ENCODE measurements at regions not wholly inside any gene's neighbourhood (a gene's known extent, or its start where the extent isn't known, plus 50 kb on each side); places are given as distances from the start of the nearest gene placed in this dataset.
"Not testable (repeated sequence)": the region's sequence is repeated elsewhere in the genome, so short reads cannot be mapped to it uniquely, and the experiment has no call there.

- no peak for DNase-seq (ENCODE audit: low read depth)
Observed at GRCh38 chr19:14328406-14328805, 52.8 kb upstream of the ADGRE5 start.

GRCh38 chr19:14327061-14327460 is 54.2 kb upstream of the ADGRE5 start:
- not testable (repeated sequence) for DNase-seq (ENCODE audit: low read depth)

GRCh38 chr19:14325863-14326262 is 55.4 kb upstream of the ADGRE5 start:
- DNase-seq (ENCODE audit: low read depth): no peak

- no peak for DNase-seq (ENCODE audit: low read depth)
Observed at GRCh38 chr19:14325134-14325533, 56.1 kb upstream of the ADGRE5 start.

GRCh38 chr19:14322889-14323463 is 58.3 kb upstream of the ADGRE5 start:
- no peak for DNase-seq (ENCODE audit: low read depth)

GRCh38 chr19:14320253-14320652 is 61.0 kb upstream of the ADGRE5 start:
- no peak for DNase-seq (ENCODE audit: low read depth)

GRCh38 chr19:14319720-14320119 is 61.5 kb upstream of the ADGRE5 start:
- DNase-seq (ENCODE audit: low read depth): not testable (repeated sequence)

GRCh38 chr19:14318873-14319272 is 62.4 kb upstream of the ADGRE5 start:
- no peak for DNase-seq (ENCODE audit: low read depth)

- DNase-seq (ENCODE audit: low read depth): no peak
Observed at GRCh38 chr19:14317157-14317556, 64.1 kb upstream of the ADGRE5 start.

- no peak for DNase-seq (ENCODE audit: low read depth)
Observed at GRCh38 chr19:14315433-14315832, 65.8 kb upstream of the ADGRE5 start.

- DNase-seq (ENCODE audit: low read depth): no peak
Observed at GRCh38 chr19:14310055-14310454, 71.2 kb upstream of the ADGRE5 start.

- no peak for DNase-seq (ENCODE audit: low read depth)
Observed at GRCh38 chr19:14305706-14306105, 75.5 kb upstream of the ADGRE5 start.

GRCh38 chr19:14301150-14301549 is 80.1 kb upstream of the ADGRE5 start:
- DNase-seq (ENCODE audit: low read depth): no peak

- DNase-seq (ENCODE audit: low read depth): no peak
Observed at GRCh38 chr19:14300303-14300702, 80.9 kb upstream of the ADGRE5 start.

GRCh38 chr19:14299224-14299827 is 81.9 kb upstream of the ADGRE5 start:
- not testable (repeated sequence) for DNase-seq (ENCODE audit: low read depth)

GRCh38 chr19:14297883-14298576 is 83.2 kb upstream of the ADGRE5 start:
- not testable (repeated sequence) for DNase-seq (ENCODE audit: low read depth)

GRCh38 chr19:14294974-14295373 is 86.3 kb upstream of the ADGRE5 start:
- peak; percentile 11 for DNase-seq (ENCODE audit: low read depth)

- DNase-seq (ENCODE audit: low read depth): not testable (repeated sequence)
Observed at GRCh38 chr19:14293816-14294170, 87.5 kb upstream of the ADGRE5 start.

- DNase-seq (ENCODE audit: low read depth): not testable (repeated sequence)
Observed at GRCh38 chr19:14293101-14293815, 87.3 kb upstream of the ADGRL1 start.

GRCh38 chr19:14289810-14290209 is 83.8 kb upstream of the ADGRL1 start:
- not testable (repeated sequence) for DNase-seq (ENCODE audit: low read depth)

GRCh38 chr19:14287837-14288236 is 81.9 kb upstream of the ADGRL1 start:
- DNase-seq (ENCODE audit: low read depth): not testable (repeated sequence)

- DNase-seq (ENCODE audit: low read depth): peak; percentile 22
Observed at GRCh38 chr19:14286594-14286993, 80.6 kb upstream of the ADGRL1 start.
